ENCODE measurements at regions not wholly inside any gene's neighbourhood (a gene's known extent, or its start where the extent isn't known, plus 50 kb on each side); places are given as distances from the start of the nearest gene placed in this dataset.

DNA sequence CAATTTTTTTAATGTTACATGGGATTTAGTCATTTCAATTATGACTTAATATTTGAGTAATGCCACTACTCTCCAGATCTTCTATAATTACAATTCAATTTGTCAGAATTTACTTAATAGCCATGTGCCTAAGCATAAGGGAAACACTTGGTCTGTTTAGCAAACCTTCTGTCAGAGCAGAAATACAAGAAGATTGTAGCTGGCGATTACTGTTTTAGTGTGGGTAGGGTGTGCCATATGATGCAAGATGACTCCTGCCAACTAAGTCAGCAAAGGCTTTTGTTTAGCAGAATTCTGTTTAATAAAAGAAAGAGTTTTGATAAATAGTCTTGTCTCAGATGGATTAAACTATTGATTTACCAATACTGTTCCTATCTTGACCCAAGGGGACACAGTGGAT lies 455.4 kb downstream of the RNF144B start:
- TF ChIP-seq EZH2 (IDR thresholded peaks at IDR 0.05; ENCODE audit: borderline replicate concordance, insufficient read depth, low read length, poor library complexity, severe bottlenecking) (no peak), RAD21 (conservative IDR thresholded peaks at IDR 0.05) (no peak), SMC3 (conservative IDR thresholded peaks at IDR 0.05; ENCODE audit: poor library complexity) (no peak), POLR2AphosphoS5 (IDR thresholded peaks at IDR 0.05) (no peak), EP300 (conservative IDR thresholded peaks at IDR 0.05; ENCODE audit: poor library complexity, severe bottlenecking) (no peak), TAF1 (IDR thresholded peaks at IDR 0.05; ENCODE audit: low read depth) (no peak), MXI1 (conservative IDR thresholded peaks at IDR 0.05; ENCODE audit: poor library complexity, severe bottlenecking) (no peak)
- TF ChIP-seq, protein P1, sequence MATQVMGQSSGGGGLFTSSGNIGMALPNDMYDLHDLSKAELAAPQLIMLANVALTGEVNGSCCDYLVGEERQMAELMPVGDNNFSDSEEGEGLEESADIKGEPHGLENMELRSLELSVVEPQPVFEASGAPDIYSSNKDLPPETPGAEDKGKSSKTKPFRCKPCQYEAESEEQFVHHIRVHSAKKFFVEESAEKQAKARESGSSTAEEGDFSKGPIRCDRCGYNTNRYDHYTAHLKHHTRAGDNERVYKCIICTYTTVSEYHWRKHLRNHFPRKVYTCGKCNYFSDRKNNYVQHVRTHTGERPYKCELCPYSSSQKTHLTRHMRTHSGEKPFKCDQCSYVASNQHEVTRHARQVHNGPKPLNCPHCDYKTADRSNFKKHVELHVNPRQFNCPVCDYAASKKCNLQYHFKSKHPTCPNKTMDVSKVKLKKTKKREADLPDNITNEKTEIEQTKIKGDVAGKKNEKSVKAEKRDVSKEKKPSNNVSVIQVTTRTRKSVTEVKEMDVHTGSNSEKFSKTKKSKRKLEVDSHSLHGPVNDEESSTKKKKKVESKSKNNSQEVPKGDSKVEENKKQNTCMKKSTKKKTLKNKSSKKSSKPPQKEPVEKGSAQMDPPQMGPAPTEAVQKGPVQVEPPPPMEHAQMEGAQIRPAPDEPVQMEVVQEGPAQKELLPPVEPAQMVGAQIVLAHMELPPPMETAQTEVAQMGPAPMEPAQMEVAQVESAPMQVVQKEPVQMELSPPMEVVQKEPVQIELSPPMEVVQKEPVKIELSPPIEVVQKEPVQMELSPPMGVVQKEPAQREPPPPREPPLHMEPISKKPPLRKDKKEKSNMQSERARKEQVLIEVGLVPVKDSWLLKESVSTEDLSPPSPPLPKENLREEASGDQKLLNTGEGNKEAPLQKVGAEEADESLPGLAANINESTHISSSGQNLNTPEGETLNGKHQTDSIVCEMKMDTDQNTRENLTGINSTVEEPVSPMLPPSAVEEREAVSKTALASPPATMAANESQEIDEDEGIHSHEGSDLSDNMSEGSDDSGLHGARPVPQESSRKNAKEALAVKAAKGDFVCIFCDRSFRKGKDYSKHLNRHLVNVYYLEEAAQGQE (IDR thresholded peaks at IDR 0.05; ENCODE audit: borderline replicate concordance) = no peak
- TF ChIP-seq, protein P2, sequence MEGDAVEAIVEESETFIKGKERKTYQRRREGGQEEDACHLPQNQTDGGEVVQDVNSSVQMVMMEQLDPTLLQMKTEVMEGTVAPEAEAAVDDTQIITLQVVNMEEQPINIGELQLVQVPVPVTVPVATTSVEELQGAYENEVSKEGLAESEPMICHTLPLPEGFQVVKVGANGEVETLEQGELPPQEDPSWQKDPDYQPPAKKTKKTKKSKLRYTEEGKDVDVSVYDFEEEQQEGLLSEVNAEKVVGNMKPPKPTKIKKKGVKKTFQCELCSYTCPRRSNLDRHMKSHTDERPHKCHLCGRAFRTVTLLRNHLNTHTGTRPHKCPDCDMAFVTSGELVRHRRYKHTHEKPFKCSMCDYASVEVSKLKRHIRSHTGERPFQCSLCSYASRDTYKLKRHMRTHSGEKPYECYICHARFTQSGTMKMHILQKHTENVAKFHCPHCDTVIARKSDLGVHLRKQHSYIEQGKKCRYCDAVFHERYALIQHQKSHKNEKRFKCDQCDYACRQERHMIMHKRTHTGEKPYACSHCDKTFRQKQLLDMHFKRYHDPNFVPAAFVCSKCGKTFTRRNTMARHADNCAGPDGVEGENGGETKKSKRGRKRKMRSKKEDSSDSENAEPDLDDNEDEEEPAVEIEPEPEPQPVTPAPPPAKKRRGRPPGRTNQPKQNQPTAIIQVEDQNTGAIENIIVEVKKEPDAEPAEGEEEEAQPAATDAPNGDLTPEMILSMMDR (IDR thresholded peaks at IDR 0.05; ENCODE audit: poor library complexity, severe bottlenecking) = no peak
- H3F3A ChIP-seq (ENCODE audit: insufficient read depth, low read length, poor library complexity, severe bottlenecking) = no peaks in the 10 kb centered on the region
- H3K27me3 ChIP-seq (ENCODE audit: insufficient read depth, low read depth, low read length) = no peaks in the 10 kb centered on the region
- no peak overlapping the region for H3K9ac ChIP-seq (ENCODE audit: low read length)
- H3K4me3 ChIP-seq (ENCODE audit: low read length) = no peak overlapping the region
- no peak overlapping the region for H3K4me2 ChIP-seq (ENCODE audit: low read length)
- H3K79me2 ChIP-seq (replicated peaks; ENCODE audit: insufficient read depth, low read length) = no peaks in the 10 kb centered on the region
- H4K20me1 ChIP-seq (ENCODE audit: insufficient read depth) = no peaks in the 10 kb centered on the region
- no peaks in the 10 kb centered on the region for H3K36me3 ChIP-seq (ENCODE audit: insufficient read depth, low read length)
- no peaks in the 10 kb centered on the region for H3K9me3 ChIP-seq (ENCODE audit: low read length)
- no peaks in the 10 kb centered on the region for H3K9me2 ChIP-seq (ENCODE audit: insufficient read depth, low read length)
- H2AFZ ChIP-seq (ENCODE audit: low read depth, low read length) = no peak overlapping the region
- H3K27ac ChIP-seq (ENCODE audit: low read length) = no peak overlapping the region

DNA sequence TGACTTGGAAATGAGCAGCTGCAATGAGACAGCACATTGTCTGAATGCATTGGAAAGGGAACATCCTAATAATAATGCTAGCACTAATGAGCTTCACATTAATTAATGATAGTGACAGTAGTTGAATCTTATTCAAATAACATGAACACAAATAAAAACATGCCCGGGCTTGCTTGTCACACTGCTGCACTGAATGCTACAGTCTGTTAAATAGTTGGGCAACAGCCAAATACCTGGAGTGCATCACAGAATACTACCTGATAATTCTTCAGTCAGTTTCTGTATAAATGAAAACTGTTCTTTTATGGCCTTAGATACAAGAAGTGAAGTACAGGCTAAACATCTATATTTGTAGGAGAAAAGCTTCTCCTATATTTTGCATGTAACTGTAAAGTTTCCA lies 458.7 kb downstream of the RNF144B start:
- Histone ChIP-seq H3K9me2 (ENCODE audit: insufficient read depth, low read length) (no peaks in the 10 kb centered on the region), H3K4me3 (ENCODE audit: low read length) (no peak overlapping the region), H2AFZ (ENCODE audit: low read depth, low read length) (no peak overlapping the region), H3K4me2 (ENCODE audit: low read length) (no peak overlapping the region), H3K36me3 (ENCODE audit: insufficient read depth, low read length) (no peaks in the 10 kb centered on the region), H3K9ac (ENCODE audit: low read length) (no peak overlapping the region), H3K9me3 (ENCODE audit: low read length) (no peaks in the 10 kb centered on the region), H3K27me3 (ENCODE audit: insufficient read depth, low read depth, low read length) (no peaks in the 10 kb centered on the region), H3K79me2 (replicated peaks; ENCODE audit: insufficient read depth, low read length) (no peaks in the 10 kb centered on the region), H4K20me1 (ENCODE audit: insufficient read depth) (no peaks in the 10 kb centered on the region), H3F3A (ENCODE audit: insufficient read depth, low read length, poor library complexity, severe bottlenecking) (no peaks in the 10 kb centered on the region), H3K27ac (ENCODE audit: low read length) (no peak overlapping the region)
- TF ChIP-seq MXI1 (conservative IDR thresholded peaks at IDR 0.05; ENCODE audit: poor library complexity, severe bottlenecking) = no peak
- TF ChIP-seq SMC3 (conservative IDR thresholded peaks at IDR 0.05; ENCODE audit: poor library complexity) = no peak
- TF ChIP-seq POLR2AphosphoS5 (IDR thresholded peaks at IDR 0.05) = no peak
- no peak for TF ChIP-seq RAD21 (conservative IDR thresholded peaks at IDR 0.05)
- no peak for TF ChIP-seq EP300 (conservative IDR thresholded peaks at IDR 0.05; ENCODE audit: poor library complexity, severe bottlenecking)
